GM21526 (cell line): ENCODE measurements at regions not wholly inside any gene's neighbourhood (a gene's known extent, or its start where the extent isn't known, plus 50 kb on each side); places are given as distances from the start of the nearest gene placed in this dataset.

ENCODE experiments used
- ATAC-seq: cut with Tn5 transposase; IDR thresholded peaks from one replicate; pipeline ENCODE4 v1.9.1; 2021; ENCODE audit warnings: moderate library complexity; ENCODE audit not compliant: unreplicated experiment, low FRiP score

DNA sequence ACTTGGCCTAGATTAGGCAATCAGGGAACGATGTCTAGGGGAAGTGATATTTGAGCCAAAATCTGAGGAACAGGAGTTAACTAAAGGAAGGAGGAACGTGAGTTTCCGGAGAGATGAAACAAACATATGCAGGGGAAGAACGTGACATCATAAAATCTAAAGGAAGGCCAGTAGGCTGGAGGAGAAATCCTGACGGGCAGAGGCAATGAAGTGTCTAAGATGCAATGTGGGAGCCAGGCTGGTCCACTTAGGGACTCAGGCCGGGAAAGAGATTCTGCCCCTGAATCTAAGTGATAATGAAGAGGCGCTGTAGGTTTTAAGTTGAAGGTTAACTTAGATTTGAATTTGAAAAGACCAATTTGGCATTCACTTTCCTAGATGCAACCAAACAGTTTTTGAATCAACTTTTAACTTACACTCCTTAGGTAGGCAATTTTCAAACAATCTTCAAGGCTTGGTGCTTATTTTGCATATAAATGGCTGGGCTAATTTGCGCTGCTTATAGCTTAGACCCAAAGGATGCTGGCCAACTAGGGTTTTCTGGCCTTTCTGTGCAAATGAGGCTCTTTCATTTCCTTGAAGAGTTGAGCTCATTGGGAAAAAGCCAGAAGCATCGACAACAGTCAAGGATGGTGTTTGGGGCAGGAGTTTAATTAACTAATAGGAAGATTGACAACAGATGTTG, 221.7 kb downstream of the SOX11 start:
- ATAC-seq, result no peak

DNA sequence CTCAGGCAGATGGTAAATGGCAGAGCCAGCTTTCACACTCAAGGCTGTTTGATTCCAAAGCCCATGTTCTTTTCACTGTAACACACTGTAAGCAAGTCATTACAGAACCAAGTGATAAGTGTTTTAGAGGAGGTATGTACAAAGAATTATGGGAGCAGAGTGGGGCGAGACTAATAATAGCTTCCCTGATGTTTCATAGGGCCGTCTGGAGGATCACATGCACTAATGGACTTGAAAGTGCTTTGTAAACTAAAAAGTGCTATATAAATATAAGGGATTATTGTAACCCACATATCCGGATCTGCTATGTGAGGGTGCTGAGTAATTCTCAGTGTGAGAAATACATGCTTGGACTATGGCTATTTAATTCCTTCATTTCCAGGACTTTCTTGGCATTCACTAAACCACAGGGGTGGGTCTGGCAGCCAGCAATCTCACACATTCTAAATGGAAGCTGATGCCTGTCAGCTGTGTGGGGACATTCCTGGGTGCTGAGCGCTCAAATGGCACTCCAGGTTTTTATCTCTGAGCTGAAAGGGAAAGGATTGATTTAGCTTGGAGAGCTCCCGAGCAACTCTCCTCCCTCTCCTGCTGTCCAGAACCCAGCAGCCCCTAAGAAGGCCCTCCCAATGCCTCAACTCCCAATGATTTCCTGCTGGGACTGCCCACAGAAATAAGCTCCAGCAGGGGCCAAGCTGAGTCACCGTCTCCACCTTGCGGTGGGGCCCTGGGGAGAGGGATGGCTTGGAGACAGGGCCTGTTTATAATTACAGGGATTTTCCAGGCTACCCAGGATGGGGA, 222.8 kb downstream of the SOX11 start:
- ATAC-seq, result no peak

DNA sequence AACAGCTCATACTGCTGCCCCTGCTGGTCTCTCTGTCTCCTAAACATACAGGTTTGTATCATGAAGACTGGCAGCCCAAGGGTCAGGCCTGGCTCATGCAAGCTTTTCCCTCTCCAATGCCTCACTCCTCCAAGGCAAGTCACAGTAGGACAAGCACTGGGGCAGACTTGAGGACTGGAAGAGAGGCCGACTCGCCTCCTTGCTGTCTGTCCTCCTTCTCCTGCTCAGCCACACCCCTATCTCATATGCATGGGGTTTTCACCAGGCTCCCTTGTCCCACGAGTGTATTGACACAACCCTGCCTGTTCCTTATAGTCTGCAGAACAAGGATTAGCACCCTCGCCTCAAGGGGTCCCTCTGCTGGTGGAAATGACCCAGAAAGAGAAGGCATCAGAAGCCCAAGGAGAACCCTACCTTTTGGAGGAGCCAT, 223.7 kb downstream of the SOX11 start:
- ATAC-seq, result peak; percentile 63

DNA sequence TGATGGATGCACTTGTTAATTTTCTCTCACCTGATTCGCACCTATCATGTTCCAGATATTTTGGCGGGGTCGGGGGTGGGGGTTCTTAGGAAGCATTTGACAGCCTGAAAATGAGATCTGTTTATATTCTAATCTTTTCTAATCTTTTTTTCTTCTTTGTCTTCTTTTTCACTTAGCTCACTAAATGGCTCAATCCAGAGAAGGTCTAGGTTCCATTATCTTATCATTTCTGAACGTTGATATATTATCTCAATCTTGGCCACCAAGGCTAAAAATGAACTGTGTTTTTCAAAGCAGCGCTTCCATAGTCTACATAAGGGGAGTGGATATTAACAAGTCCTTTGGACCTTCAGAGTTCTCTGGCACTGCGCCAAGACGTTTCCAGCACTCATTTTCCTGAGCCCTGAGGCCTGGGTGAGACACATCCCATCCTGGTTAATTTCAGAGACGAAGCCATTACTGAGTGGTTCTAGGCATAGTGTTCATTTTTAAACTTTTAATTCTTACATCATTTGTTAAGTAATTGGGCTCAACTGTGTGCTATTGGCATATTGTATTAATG, 229.0 kb downstream of the SOX11 start:
- ATAC-seq, result no peak

DNA sequence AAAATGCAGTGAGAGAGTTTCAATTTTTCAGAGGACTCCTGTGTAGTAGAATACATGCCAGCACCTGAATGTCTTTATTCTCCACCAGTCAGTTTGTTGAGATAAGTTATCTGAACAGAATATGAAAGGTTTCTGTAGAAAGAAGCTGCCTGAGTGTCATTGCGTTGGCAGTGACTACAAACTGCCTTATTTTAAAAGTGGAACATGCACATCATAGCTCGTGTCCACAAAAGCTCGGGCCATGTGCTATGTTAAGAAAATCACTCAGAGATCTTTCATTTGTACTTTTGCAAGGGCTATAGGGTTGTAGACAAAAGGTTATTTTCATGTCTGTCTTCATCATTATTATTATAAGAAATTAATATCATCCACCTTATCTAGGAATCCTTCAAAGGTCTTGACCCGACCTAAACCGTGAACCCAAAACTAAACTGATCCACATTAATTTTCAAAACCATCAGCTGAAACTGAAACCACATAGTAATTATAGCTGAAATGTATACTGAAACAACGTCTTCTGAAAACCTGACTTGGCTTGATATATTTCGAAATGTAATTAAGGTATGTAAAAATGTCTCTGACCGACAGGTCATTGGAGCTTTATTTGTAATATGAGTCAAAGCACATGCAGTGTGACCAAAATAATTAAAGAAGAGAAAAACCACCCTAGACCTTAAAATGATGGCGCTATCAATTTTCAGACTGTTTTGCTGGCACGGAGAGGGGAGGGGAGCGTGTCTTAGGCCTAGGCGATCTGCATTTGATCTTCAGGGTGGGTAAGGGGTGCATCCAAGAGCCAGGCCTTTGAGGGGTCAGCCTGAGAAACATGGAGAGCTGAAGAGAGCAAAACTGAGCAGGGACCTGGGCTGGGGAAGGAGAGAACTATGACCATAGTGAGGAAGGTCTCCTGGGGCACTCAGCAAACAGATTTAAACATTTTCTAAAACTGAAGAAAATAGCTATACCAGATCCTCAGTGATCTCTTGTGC, 232.1 kb downstream of the SOX11 start:
- ATAC-seq, result no peak

DNA sequence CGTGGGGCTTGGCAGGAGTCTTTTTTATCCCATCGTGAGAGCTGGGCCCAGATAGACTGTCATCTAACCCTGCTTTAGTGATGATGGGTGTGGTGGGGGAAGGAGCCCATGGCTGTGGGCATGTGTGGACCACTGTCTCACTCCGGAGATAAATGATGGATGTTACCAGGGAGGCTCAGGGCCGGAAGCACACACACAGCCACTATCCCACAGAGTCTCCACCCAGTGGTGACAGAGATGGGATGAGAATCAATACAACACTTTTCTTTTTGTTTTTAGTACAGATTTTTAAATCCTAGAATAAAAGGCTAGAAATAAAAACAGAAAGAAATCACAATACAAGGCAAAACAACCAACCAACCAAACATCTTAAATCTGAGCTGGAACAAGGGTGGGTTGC, 233.4 kb downstream of the SOX11 start:
- no peak for ATAC-seq

DNA sequence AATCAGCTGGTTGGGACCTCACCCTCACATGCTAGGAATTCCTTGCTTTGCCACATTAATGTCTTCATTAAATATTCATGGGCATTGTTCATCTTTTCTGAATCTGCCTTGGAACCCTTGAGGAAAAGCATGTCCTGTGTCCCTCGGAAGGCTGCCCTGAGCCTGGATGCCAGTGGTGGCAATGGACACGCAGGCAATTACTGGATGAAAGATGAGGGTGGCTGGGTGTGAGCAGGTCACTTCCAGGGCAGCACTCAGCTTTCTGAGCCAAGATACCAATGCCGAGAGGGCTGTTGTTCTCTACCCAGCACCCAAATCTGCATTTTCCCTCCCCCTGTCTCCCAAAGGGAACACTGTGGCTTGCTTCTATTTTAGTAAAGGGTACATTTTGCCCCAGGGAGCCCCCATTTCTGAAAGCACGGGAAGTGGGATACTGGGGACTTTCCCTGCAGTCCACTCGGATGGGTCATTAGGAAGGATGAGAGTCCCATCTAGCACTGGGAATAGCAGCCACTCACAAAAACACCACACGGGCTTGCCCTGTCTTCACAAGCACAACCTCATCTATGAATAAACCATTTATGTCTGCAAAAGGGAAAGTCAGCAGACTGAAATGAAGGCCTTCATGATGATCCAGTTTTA, 234.8 kb downstream of the SOX11 start:
- no peak for ATAC-seq

DNA sequence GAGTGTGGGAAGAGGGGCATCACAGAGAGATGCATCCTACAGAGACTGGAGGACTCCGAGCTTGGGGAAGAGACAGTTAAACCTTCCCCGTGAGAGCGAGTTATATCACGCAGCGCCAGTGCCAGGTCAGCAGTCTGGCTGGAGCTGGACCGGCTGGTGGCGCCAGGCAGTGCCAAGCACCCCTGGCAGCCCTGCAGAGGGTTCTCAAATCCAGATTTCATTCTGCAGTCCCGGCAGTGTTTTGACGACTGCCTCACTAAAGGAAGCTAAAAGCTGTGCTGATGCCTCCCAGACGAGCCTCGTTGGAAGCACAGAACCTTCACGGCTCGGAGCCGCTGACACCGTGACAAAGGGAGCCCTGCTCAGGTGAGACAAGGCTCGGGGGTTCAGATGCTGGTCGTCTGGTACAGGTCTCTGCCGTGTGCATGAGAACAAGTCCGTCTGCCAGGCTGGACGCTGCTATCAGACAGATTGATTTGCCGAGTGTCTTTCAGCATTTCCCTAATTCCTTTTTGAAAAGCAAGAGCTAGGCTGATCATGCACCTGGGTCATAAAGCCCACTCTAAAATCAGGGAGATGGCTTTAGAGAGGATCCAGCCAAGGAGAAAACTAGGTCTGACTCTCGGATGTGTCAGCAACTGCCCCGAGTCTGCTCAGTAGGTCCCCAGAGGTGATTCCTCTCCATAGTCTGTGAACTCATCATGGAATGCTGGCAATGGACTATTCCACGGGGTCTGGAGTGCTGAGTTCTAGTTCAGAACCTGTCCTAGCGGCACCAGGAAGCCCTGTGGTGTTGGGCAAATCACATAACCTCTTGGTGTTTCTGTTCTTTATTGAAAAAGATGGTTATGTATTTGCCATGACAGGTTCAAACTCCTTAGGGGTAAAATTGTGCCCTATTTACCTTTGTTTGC, 240.6 kb downstream of the SOX11 start:
- no peak for ATAC-seq

DNA sequence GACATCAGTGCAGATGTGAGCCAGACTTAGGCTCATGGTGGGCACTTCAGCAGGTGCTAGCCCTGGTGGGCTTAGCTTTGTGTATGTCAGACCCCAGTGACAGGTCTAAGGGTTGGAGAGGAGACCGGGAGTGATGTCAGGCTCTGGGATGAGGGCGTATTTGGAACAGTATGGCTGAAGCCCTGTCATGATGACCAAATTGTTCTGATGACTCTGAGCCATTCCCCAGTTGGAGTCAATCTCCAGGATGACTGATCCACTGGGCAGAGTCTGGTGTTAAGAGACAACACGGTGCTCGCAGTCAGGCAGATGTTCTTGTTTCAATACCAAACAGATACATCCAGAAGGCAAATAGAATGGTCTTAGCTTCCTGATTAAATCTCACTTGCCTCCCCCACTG, 241.5 kb downstream of the SOX11 start:
- no peak for ATAC-seq

DNA sequence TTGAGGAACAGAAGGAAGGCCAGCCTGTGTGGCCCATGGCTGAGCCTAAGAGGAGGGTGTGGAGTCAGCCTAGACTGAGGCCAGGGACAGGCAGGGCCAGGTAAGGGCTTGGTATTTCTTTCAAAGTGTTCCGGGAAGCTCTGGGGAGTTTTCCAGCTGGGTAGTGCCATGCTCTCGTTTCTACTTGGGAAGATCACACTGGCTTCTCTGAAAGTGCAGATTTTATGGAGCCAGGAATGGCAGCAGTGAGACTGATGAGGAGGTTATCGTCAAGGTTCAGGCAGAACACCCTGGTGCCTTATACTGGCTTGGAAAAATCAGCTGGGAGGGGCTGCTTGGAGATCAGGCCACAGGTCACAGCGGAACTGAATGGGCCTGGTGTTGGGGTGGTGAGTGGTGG, 245.1 kb downstream of the SOX11 start:
- ATAC-seq, result no peak

DNA sequence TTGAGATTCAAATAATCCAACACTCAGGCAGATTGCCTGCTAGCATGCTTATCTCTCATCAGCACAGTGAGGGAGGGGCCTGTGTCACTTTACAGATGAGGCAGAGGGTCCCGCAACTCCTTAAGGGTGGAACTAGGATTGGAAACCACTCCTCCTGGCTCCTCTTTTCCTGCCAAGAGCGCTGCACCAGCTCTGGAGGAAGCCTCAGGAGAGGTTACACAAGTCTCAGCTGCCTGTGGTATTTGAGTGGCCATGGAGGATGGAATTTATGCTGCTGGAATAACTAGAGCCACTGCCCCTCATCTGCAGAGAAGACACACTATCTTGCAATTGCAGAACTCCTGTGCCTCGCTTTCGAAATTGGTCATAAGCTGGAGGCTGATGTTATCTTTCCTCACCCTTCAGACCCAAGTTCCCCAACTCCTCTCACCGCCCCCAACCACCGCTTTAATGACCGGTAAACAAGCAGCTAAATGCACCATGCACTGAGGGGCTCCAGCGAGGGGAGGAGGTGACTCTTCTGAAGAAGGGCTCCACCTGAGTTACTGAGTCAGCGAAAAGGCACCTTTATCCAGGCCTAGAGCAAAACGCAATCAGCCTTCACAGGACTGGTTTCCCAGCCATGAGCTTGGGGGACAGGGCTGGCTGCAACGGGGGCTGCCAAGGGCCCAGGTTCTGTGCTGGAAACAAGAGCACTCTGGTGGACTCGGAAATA, 245.8 kb downstream of the SOX11 start:
- ATAC-seq, result no peak

DNA sequence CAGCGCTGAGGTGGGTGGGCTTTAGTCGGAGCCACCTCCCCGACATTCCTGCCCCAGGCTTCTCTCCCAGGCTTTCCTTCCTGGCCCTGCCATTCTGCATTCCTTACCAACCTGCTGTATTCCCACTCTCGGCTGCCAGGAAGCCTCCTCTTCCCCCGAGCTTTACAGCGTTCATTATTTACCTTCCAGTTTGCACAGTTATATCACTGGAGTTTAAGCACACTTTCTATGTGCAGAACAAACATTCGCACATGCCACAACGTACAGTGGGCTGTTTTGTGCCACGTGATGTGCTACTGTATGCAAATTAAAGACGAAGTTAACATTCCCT, 246.3 kb downstream of the SOX11 start:
- no peak for ATAC-seq

DNA sequence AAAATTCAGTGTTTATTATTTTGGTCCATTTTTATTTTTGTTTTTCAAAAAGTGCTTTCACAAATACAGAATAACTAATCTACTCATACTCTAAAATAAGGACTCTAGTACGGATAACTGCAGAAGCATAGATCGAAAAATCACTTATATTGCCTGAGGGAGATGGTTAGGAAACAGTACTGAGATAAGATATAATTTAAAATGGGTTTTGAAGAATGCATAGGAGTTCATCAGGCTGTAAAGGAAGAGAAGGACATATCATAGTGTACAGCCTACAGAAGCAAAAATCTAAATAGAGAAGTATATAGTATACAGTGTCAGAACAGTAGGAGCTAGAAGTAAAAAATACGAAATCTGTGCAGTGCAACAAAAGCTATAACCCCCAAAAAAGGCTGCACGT, 247.4 kb downstream of the SOX11 start:
- ATAC-seq, result no peak

DNA sequence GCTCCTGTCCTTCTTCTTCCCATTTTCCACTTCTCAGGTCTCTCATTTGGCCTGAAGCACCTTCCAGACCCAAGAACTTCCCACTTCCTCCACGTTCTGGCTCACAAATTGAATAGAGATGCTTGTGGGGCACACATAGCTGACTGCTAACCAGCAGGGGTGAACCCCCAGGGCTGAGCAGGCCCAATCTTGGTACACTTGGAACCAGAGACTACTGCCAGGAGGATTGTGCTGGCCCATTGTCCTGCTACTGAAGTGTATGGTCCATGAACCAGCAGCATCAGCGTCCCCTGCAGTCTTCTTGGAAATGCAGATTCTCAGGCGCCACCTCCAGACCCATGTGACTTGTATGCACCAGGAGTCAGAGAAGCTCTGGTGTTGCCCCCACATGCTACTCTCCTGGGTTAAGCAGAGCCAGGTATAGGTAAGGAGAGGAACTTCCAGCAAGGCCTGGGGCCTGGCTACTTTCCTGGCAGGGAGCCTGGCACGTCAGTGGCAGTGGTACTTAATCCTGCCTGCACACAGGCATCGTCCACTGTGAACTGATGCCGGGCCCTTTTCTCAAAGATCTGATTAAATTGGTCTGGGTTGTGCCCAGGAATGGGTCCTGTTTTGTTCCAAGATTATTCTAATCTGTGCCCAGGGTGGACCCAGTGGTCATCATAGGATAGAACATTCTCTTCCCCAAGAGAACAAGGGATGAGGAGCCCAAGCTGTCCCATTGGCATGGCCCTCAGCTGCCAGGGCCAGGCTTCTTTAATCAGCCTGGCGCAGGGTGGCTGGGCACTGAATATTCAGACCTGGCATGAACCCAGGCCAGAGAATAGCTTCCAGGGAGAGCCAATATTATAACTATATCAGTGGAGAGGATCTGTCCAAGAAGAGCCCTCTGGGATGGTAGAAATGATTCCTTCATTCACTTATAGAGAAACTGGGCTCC, 248.7 kb downstream of the SOX11 start:
- ATAC-seq, result no peak

DNA sequence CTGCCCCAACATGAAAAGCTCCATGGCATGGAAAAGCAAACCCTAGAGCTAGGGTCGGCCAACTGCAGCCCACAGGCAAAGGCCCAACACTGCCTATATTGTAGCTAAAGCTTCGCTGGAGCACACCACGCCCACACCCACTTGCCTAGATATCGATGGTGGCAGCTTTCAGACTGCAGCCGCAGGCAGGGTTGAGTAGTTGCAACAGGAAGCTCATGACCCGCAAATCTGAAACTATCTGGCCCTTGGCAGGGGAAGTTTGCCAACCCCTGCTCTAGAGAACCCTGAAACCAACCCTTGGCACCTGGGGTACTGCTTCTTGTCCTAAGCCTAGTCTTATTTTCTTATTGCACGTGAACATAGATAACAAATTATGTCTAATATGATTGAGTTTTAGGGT, 250.0 kb downstream of the SOX11 start:
- ATAC-seq, result no peak

DNA sequence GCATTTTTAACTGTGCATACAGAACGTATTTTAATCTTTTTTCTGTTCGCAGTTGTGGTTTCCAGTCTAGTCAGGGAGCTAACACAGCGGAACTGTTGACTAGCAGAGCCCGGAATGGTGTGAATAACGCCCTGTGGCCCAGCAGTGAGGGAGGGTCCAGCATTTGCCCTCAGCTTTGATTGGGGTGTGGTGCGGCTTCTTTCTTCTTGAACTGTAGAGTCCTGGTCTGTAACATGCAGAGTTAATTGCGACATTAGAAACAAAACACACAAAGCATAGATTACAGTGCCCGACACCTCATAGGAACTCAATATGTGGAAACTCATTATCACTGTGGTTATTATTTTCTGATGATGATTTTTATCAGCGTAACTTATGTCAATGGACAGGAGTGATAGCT, 253.6 kb downstream of the SOX11 start:
- no peak for ATAC-seq

DNA sequence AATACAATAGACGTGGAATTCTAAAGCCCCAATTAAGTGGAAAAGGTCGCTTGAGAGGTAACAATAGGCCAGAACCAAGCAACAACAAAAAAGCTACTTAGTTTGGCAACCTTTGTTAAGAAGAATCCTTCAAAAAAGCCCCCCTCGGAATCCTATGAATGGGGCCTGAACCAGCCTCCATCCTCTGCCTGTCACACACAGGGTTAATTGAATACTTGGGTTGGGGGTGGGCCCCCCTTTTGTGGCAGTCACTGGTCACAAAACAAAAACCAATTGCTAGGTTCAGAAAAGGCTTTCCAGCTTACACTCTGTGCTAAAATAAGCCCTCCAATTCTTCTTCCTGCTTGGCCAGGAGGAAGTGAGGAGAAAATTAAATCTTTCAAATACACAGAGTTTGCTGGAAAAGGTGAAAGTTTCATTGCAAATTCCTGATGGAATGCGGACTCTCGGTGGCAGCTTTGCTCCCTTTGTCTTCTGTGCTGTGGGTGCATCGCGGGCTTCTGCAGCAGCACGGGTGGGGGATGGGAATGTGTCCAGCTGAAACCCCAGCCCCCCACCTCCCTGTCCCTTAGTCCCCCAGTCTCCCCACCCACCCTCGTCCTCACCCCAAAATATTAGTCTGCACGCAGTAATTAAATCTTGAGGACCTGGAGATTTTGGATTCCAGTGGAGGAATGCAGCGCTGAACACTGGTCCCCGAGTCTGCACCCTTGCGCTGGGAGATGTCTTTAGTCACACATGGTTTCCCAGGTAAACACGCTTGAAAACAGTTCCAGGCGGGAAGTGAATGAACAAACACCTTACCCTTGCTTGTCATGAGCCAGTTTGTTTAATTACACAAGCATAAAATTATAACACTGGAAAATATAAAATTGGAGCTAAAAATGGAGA, 254.3 kb downstream of the SOX11 start:
- ATAC-seq, result no peak
